HG02840 (cell line): ENCODE measurements at regions not wholly inside any gene's neighbourhood (a gene's known extent, or its start where the extent isn't known, plus 50 kb on each side); places are given as distances from the start of the nearest gene placed in this dataset.

Source experiments
- ATAC-seq: cut with Tn5 transposase; IDR thresholded peaks from one replicate; pipeline ENCODE4 v1.9.1; 2021; ENCODE audit warnings: mild to moderate bottlenecking, moderate library complexity, moderate number of reproducible peaks; ENCODE audit not compliant: unreplicated experiment, low FRiP score

DNA sequence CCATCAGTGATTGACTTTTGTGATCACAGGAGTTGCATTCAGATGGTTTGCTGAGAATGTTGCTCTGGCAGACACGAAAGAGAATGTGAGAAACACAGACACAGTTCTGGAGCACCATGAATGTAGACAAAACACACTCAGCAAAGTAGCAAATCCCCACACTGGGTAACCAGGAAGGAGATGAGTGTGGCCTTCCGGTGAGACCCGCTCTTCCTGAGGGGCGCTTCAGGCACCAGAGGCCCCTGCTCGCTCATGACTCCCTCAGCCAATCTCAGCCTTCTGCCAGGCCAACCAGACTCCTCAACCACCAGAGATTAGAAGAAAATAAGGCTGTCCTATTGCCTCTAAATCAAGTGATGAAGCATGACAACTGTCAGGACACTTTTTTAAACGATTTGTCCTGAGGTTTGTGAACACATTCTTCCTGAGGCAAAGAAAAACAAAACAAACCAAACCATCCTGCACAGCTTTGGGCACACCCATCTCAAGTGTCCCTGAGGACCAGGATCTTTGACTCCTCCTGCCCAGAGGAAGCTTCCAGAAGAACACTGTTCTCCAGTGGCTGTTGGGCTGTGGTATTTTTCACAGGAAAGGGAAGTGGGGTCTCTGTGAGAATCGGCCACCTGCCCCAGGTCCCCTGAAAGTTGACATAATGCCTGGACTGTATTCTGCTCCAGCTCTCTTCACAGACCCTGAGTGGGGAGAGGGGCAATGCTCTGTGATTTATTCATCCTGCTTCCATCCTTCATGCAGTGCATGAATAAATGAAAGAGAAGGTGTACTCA lies 152.8 kb downstream of the BCL11A start:
- ATAC-seq, result no peak

GRCh38 chr2:60394463-60394862 lies 159.0 kb downstream of the BCL11A start:
- ATAC-seq, result no peak

DNA sequence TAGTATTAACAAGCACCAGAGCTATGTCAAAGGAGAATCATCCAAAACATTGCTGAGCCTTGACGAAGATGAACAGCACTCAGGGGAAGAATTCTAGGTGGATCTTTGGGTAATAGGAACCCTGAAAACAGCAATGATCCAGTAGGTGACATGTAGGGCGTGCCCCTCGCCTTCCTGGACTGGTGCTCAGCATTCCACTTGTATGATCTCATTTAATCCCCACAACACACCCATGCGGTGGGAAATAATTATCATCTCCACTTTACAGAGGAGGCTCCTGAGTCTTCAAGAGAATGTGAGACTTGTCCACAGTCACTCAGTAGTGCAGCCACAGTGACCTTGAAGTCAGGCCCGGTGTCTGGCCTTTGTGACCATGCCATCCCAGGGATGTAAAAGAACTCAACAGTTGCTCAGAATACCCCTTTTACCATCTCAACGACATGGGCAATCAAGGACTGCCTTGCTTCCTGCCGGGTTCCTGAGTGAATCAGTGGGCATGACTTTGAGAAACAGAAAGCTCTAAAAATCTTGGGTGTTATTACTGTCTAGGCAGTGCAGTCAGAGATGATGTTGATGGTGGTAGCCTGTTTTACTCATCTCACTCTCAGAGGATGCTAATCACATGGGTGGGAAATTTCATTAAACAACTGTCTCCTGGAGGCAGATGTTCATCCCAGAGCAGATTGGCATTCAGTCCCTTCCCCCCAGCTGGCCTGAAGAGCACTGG lies 161.6 kb downstream of the BCL11A start:
- no peak for ATAC-seq

- ATAC-seq, result no peak
Observed at GRCh38 chr2:60391230-60391629, 162.2 kb downstream of the BCL11A start.

- ATAC-seq, result no peak
Observed at GRCh38 chr2:60386436-60386835, 167.0 kb downstream of the BCL11A start.

- no peak for ATAC-seq
Observed at GRCh38 chr2:60385648-60386047, 167.8 kb downstream of the BCL11A start.

DNA sequence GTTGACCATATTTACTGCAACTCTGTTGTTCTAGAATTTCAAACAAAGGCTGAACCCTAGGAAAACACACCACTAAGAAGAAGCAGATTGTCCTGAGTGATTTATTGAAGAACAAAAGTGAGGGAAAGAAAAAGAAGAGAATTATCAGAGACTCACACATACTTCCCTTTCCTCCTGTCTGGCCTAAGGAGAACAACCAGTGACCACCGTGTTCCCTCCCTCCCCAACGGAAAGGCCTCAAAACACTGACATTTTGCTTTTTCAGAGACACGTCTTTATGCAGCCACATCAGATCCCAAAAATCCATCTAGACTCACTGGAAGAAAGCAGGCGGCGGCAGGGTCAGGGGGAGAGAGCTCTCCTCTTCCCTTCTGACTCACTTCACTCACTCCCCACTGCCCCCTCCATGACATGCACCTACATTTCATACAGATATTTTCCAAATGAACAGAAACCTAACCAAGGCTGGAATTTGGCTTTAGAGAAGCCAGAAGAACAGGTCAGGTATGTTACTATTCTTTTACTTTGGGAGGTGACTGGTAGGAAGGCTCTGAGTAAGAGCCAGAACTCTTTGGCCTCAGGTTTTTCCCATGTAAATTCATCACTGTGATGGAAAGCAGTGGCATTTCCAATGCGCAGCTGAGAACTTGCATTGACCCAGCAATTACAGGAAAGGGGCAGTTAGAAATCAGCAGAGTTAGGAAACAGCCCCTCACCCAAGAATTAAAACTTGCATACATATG lies 169.9 kb downstream of the BCL11A start:
- ATAC-seq, result no peak

- ATAC-seq, result no peak
Observed at GRCh38 chr2:60380411-60380810, 173.0 kb downstream of the BCL11A start.

DNA sequence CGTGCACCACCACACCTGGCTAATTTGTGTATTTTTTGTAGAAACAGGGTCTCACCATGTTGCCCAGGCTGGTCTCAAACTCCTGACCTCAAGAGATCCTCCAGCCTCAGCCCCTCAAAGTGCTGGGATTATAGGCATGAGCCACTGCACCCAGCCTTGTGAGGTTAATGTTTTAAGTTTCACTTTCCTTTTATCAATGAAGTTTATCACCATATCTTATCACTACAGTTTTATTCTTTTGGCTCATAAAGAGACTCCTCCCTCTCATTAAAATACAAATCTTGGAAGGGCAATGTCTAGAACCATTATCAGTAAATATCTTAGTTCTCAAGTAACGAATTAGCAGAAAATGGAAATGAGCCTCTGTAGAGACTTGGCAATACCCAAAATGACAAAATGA lies 173.8 kb downstream of the BCL11A start:
- ATAC-seq, result no peak

- ATAC-seq, result no peak
Observed at GRCh38 chr2:60379216-60379615, 174.2 kb downstream of the BCL11A start.

GRCh38 chr2:60377825-60378224 lies 175.6 kb downstream of the BCL11A start:
- ATAC-seq, result no peak

DNA sequence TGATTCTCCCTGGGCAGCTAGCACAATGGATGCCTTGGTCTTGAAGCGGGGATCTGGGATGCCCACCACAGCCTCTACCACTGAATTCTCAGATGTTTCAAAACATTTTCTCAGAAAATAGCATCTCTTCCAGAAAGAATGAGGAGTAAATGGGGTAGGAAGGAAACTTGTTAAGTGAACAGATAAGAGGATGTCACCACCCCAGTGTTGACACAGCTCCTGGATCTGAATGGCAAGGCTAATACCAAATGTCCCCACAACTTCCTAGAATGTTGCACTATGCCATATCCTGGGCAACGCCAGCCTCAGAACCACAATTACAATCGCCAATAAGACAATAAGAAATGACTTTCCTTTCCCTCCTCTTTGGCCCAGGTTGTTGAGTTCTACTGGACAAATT lies 177.2 kb downstream of the BCL11A start:
- no peak for ATAC-seq

DNA sequence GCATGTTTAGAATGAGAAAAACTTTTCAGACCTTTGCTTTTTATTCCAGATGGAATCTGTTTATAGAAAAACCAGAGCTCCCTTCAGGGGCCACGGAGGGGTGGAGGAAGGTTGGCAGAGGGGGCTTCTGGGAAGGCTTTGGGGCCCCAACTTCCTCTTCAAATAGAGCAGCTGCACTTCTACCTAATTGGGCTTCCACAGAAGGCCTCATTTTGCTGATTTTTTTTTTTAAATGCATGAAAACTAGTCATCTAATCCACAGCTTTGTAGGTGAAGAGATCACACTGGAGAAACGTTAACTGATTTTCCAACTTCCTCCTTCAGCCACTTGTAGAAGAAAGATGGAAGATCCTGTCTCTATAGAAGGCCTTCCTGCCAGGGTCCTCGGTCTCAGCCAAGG lies 181.8 kb downstream of the BCL11A start:
- ATAC-seq, result no peak

GRCh38 chr2:60371219-60371618 lies 182.2 kb downstream of the BCL11A start:
- no peak for ATAC-seq

DNA sequence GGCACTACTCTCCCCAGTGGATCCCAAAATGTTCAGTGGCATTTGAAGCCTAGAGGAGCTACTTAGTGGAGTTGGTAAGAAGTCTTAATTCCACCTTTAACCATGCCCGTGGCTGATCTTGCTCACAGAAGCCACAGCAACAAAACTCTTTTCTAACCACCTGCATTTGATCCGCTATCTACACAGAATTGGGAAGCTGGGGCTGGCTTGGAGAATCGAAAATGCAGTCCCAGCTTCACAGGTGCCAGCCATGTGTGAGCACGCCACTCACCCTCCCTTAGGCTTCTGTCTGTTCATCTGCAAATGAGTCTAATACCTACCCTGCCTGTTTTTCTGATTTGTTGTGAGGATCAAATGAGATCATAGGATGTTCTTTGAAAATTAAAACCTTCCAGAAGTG lies 182.6 kb downstream of the BCL11A start:
- ATAC-seq, result no peak

DNA sequence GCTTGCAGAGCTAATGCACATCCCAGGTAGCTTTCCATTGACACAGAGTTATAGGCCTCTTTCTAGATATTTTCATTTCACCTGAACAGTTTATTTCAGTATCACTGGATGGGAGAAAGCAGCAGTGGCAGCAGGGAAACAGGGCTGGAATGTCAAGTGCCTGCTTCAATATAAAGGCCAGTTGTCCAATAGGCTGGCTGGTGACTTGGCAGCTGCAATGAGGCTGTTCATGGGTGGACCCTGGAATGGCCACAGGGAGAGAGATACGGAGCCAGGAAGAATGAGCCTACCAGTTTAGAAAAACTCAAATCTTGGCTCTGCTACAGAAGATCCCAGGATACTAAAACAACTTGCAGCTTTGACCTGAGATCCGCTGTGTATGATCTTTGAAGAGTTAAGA lies 185.0 kb downstream of the BCL11A start:
- ATAC-seq, result no peak

DNA sequence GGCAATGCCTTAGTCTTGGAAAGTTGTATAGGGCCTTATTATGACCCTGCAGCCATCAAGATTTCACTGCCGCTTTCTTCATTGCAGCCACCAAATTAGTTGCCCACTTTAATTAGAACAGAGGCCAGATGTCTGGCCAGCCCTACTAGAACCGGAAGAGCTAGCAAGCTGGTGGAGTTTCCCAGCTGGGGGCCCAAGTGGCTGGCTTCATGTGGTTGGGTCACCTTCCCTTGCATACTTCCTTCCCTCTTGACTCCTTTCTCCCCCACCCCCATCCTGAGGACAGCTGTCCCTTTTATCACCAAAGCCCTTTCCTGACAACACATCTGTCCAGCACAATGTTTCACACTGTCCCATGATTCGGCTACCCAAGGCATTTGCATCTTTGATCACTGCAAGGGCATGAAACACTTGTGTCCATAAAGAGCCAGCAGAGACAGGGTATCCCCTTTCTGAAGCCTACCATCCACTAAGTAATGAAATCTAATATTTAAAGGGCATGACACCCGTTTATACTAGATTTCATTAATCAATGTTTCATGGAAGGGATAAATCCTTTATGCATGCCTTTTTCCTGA lies 187.2 kb downstream of the BCL11A start:
- no peak for ATAC-seq

GRCh38 chr2:60365556-60365955 lies 187.9 kb downstream of the BCL11A start:
- ATAC-seq, result no peak

GRCh38 chr2:60364491-60364890 lies 189.0 kb downstream of the BCL11A start:
- ATAC-seq, result no peak

GRCh38 chr2:60361498-60361897 lies 192.0 kb downstream of the BCL11A start:
- no peak for ATAC-seq

- no peak for ATAC-seq
Observed at GRCh38 chr2:60359569-60359968, 193.9 kb downstream of the BCL11A start.
